ENCODE measurements at regions not wholly inside any gene's neighbourhood (a gene's known extent, or its start where the extent isn't known, plus 50 kb on each side); places are given as distances from the start of the nearest gene placed in this dataset.
"Not testable (repeated sequence)": the region's sequence is repeated elsewhere in the genome, so short reads cannot be mapped to it uniquely, and the experiment has no call there.

DNA sequence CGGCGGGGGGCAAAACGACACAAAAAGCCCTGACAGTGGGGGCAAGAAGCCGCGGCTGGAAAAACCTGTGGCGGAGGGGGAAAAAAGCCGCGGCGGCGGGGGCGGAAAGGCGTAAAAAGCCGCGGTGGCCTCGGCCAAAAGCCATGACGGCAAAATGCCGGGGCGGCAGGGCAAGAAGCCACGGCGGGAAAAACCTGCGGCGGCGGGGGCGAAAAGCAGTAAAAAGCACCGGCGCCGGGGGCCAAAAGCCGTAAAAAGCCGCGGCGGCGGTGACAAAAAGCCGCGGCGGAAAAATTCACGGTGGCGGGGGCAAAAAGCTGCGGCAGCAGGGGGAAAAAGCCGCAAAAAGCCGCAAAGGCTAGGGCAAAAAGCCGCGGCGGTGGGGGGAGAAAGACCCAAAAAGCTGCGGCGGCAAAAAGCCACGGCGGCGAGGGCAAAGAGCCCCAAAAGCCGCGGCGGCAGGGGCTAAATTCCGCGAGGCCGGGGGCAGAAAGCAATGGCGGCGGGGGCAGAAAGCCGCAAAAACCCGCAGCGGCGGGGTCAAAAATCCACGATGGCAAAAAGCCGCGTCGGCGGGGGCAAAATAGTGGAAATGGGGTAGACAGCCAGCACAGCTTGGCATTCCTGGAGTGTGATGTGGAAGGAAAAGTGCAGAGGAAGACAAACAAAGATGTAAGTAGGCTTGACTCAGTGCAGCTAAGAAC is 167.5 kb upstream of the TP53TG3D start:
- H3K36me3 ChIP-seq (replicated peaks in 1 of 2); H3K27ac ChIP-seq; H3K27me3 ChIP-seq; intact Hi-C loops (cut with DNase I); H3K4me1 ChIP-seq (replicated peaks in 1 of 2); DNase-seq; H3K4me3 ChIP-seq; H3K9me3 ChIP-seq (replicated peaks in 1 of 3): not testable (repeated sequence)
- WGBS, 4 donors = 7 to 37% (median 19%) methylated on average over 31 to 62 of the region's 65 CpGs

GRCh38 chr16:32115562-32115961 is 137.5 kb upstream of the TP53TG3D start:
- 7 to 25% (median 15%) methylated on average over 9 to 45 of the region's 45 CpGs for WGBS, 4 donors
- H3K4me1 ChIP-seq (replicated peaks in 1 of 2); H3K9me3 ChIP-seq (replicated peaks in 1 of 3); H3K36me3 ChIP-seq (replicated peaks in 1 of 2); H3K27ac ChIP-seq; H3K27me3 ChIP-seq; intact Hi-C loops (cut with DNase I); DNase-seq: not testable (repeated sequence)
- peak overlapping the region in 2 of 4 donors; percentile 13 to 47 for H3K4me3 ChIP-seq

DNA sequence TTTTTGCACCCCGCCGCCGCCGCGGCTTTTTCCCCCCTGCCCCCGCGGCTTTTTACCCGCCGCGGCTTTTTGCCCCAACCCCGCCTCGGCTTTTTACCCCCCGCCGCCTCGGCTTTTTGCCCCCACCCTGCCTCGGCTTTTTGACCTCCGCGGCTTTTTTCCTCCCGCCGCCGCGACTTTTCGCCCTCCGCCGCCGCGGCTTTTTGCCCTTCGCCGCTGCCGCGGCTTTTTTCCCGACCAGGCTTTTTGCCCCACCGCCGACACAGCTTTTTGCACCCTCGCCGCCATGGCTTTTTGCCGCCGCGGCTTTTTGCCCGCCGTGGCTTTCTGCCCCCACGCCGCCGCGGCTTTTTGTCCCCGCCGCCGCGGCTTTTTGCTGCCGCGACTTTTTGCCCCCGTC is 137.0 kb upstream of the TP53TG3D start:
- H3K9me3 ChIP-seq (replicated peaks in 1 of 3) = no peaks in the 10 kb centered on the region
- no peaks in the 10 kb centered on the region for H3K27me3 ChIP-seq
- DNase-seq = no peak
- intact Hi-C loops (cut with DNase I) = no loop called here
- H3K27ac ChIP-seq = no peak overlapping the region
- WGBS, 4 donors = 2 to 14% (median 5%) methylated on average over 22 to 52 of the region's 52 CpGs
- H3K4me3 ChIP-seq = peak overlapping the region in 2 of 4 donors; percentile 13 to 47
- no peaks in the 10 kb centered on the region for H3K4me1 ChIP-seq (replicated peaks in 1 of 2)
- TF ChIP-seq POLR2A (IDR thresholded peaks at IDR 0.05) = no peak
- no peak for TF ChIP-seq CTCF (IDR thresholded peaks at IDR 0.05)
- H3K36me3 ChIP-seq (replicated peaks in 1 of 2) = no peaks in the 10 kb centered on the region

GRCh38 chr16:32116533-32116932 is 136.6 kb upstream of the TP53TG3D start:
- H3K4me3 ChIP-seq = peak overlapping the region in 1 of 4 donors; percentile 13
- H3K4me1 ChIP-seq (replicated peaks in 1 of 2); H3K36me3 ChIP-seq (replicated peaks in 1 of 2); H3K27ac ChIP-seq; H3K27me3 ChIP-seq; H3K9me3 ChIP-seq (replicated peaks in 1 of 3); intact Hi-C loops (cut with DNase I): not testable (repeated sequence)
- WGBS, 4 donors = 0 to 30% (median 27%) methylated on average over 1 to 21 of the region's 29 CpGs; no CpG with 5 or more reads in 1 of the 4 donors
- DNase-seq = peak in 1 of 7 donors; percentile 14

- H3K4me3 ChIP-seq; H3K9me3 ChIP-seq (replicated peaks in 1 of 3); H3K4me1 ChIP-seq (replicated peaks in 1 of 2); DNase-seq; H3K27ac ChIP-seq; intact Hi-C loops (cut with DNase I); H3K27me3 ChIP-seq; H3K36me3 ChIP-seq (replicated peaks in 1 of 2): not testable (repeated sequence)
- 60 to 68% (median 60%) methylated on average over 1 of the region's 1 CpG for WGBS, 4 donors
Measured at GRCh38 chr16:32120372-32120771, 132.7 kb upstream of the TP53TG3D start.

DNA sequence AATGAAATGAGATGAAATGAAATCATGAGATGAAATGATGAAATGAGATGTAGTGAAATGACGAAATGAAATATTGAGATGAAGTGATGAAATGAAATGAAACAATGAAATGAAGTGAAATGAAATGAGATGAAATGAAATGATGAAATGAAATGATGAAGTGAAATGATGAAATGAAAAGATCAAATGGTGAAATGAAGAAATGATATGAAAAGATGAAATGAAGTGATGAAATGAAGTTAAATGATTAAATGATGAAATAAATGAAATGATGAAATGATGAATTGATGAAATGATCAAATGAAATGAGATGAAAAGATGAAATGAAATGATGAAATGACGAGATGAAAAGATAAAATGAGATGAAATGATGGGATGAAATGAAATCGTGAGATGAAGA is 132.3 kb upstream of the TP53TG3D start:
- H3K4me1 ChIP-seq (replicated peaks in 1 of 2); intact Hi-C loops (cut with DNase I); H3K4me3 ChIP-seq; H3K27me3 ChIP-seq; H3K27ac ChIP-seq; H3K36me3 ChIP-seq (replicated peaks in 1 of 2); DNase-seq; H3K9me3 ChIP-seq (replicated peaks in 1 of 3): not testable (repeated sequence)
- WGBS, 4 donors = 75 to 84% (median 81%) methylated on average over 3 of the region's 3 CpGs

GRCh38 chr16:32121273-32121900 is 131.7 kb upstream of the TP53TG3D start:
- WGBS, 4 donors = 67 to 90% (median 77%) methylated on average over 2 of the region's 2 CpGs

DNA sequence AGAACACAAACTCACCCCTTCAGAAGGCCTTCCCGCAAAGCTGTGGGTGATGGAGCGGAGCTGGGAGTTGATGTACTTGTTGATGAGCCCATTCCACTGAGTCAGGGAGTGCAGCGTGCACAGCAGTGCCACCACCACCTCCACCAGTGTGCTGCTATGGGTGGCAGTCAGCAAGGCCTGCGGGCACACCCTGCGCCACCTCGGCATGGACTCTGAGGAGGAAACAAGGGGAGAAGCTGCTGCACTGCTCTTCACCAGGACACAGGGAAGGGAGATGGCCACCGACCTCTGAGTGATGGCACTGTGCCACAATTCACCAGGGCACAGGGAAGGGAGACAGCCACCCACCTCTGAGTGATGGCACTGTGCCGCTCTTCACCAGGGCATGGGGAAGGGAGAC is 100.7 kb upstream of the TP53TG3D start:
- H3K27me3 ChIP-seq; H3K4me3 ChIP-seq; DNase-seq; H3K36me3 ChIP-seq (replicated peaks in 1 of 2); H3K27ac ChIP-seq; intact Hi-C loops (cut with DNase I); H3K9me3 ChIP-seq (replicated peaks in 1 of 3); H3K4me1 ChIP-seq (replicated peaks in 1 of 2): not testable (repeated sequence)
- WGBS, 4 donors = no CpG with 5 or more reads among the region's 8 CpGs

More at GRCh38 chr16:32121273-32121900, 131.7 kb upstream of the TP53TG3D start:
- H3K4me1 ChIP-seq (replicated peaks in 1 of 2); H3K4me3 ChIP-seq; DNase-seq; H3K9me3 ChIP-seq (replicated peaks in 1 of 3); intact Hi-C loops (cut with DNase I); H3K36me3 ChIP-seq (replicated peaks in 1 of 2); H3K27ac ChIP-seq; H3K27me3 ChIP-seq: not testable (repeated sequence)

DNA sequence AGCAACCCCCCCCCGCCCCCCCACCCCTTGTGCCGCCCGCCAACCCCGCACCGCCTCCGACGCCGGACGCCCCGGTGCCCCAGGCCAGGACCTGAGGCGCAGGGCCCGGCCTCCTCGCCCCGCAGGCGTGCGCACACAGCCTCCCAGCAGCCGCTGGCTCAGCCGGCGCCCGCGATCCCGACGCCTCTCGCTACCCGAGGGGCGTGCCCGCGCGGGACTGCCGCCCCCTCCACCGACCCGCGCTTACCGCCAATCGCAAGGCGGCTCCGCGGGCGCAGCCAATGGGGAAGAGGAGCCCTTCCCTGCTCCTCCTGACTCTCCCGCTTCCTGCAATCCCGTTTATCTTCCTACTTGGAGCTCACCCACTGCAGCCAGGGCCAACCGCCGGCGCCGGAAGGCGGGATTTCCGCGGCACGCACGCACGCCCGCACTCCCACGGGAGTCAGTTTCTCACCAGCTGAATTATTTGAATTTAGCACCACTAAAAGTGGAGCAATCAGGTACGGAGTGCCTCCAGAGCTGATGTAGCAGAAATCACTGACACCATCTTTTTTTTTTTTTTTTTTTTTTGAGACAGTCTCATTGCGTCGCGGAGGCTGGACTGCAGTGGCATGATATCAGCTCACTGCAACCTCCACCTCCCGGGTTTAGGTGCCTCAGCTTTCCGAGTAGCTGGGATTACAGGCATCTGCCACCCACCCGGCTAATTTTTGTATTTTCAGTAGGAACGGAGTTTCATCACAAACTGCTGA is 65.0 kb upstream of the TP53TG3D start:
- H3K27me3 ChIP-seq; H3K4me3 ChIP-seq; H3K4me1 ChIP-seq (replicated peaks in 1 of 2); H3K9me3 ChIP-seq (replicated peaks in 1 of 3); intact Hi-C loops (cut with DNase I); H3K36me3 ChIP-seq (replicated peaks in 1 of 2); H3K27ac ChIP-seq; DNase-seq: not testable (repeated sequence)
- 0 to 16% methylated on average over 2 to 10 of the region's 61 CpGs; no CpG with 5 or more reads in 2 of the 4 donors for WGBS, 4 donors

GRCh38 chr16:32202585-32202984 is 50.5 kb upstream of the TP53TG3D start:
- H3K4me3 ChIP-seq; H3K9me3 ChIP-seq (replicated peaks in 1 of 3); intact Hi-C loops (cut with DNase I); H3K4me1 ChIP-seq (replicated peaks in 1 of 2); H3K36me3 ChIP-seq (replicated peaks in 1 of 2); H3K27me3 ChIP-seq; DNase-seq; H3K27ac ChIP-seq: not testable (repeated sequence)
- WGBS, 4 donors = 24 to 100% (median 36%) methylated on average over 1 to 25 of the region's 36 CpGs
